Stomach (tissue), 8 donors: ENCODE measurements at regions not wholly inside any gene's neighbourhood (a gene's known extent, or its start where the extent isn't known, plus 50 kb on each side); places are given as distances from the start of the nearest gene placed in this dataset.

Experiments
- DNase-seq, 2 donors: peaks; one replicate each; pipeline versions ENCODE4 v3.0.0 to v3.0.0-alpha.2; 2013 to 2019
- H3K27ac ChIP-seq, 5 donors: fragments of 200-600 bp in 4 of 5; sonication (generic) in 4 of 5; one replicate each; pipeline ENCODE4 v1.5.1; 2013 to 2019; ENCODE audit warnings: mild to moderate bottlenecking in 1 of 5, moderate library complexity in 1 of 5
- H3K27me3 ChIP-seq, 3 donors: fragments of 200-600 bp; sonication (generic); one replicate each; pipeline ENCODE4 v1.5.1; 2017 to 2019; ENCODE audit warnings: mixed run types in 1 of 3
- H3K36me3 ChIP-seq, 4 donors: fragments of 200-600 bp; sonication (generic); 1 replicate in 3 of 4; 2 replicates in 1 of 4; pipeline ENCODE4 v1.5.1; 2016 to 2019
- H3K4me1 ChIP-seq, 4 donors: fragments of 200-600 bp; sonication (generic); one replicate each; pipeline ENCODE4 v1.5.1; 2016 to 2019
- H3K4me3 ChIP-seq, 4 donors: fragments of 200-600 bp; sonication (generic) in 3 of 4; one replicate each; pipeline ENCODE4 v1.5.1; 2016 to 2019; ENCODE audit warnings: mild to moderate bottlenecking in 1 of 4
- H3K9me3 ChIP-seq, 4 donors: fragments of 200-600 bp; sonication (generic); one replicate each; pipeline ENCODE4 v1.5.1; 2016 to 2019
- EP300 ChIP-seq: sonication (generic); formaldehyde crosslinking; IDR thresholded peaks from one replicate; pipeline ENCODE4 v1.6.1; 2017; ENCODE audit warnings: antibody characterized with exemption
- POLR2A ChIP-seq, 4 donors: fragments of 450-650 bp; IDR thresholded peaks; one replicate each; pipeline ENCODE4 v1.6.1; 2016; ENCODE audit warnings: antibody characterized with exemption in 4 of 4, control low read depth in 2 of 4, mild to moderate bottlenecking in 1 of 4, moderate library complexity in 1 of 4
- POLR2AphosphoS5 ChIP-seq, 3 donors: sonication (generic); formaldehyde crosslinking; IDR thresholded peaks; one replicate each; pipeline ENCODE4 v1.6.1; 2016; ENCODE audit warnings: antibody characterized with exemption in 3 of 3
- WGBS, 5 donors: extraction: QIAGEN DNeasy Blood & Tissue Kit in 3 of 5; methylation state at CpG; one replicate each; pipeline versions ENCODE4 v1.1.5 to v1.1.7; 2013 to 2018; 5-methylcytosine and 5-hydroxymethylcytosine counted together
- intact Hi-C: fragments of 100-400 bp; cut with DNase I; formaldehyde crosslinking; loops from one replicate; pipeline ENCODE4 v1.15.1; 2023; ENCODE audit warnings: low total_unique reads
- TF ChIP-seq, protein P1 (sequence below), 7 experiments: fragments of 450-650 bp in 4 of 7; fragments of 200-600 bp in 3 of 7; sonication (generic) in 3 of 7; IDR thresholded peaks; one replicate each; pipeline ENCODE4 v1.5.1; 2016 to 2019; ENCODE audit warnings: antibody characterized with exemption in 7 of 7, control low read depth in 2 of 7, mild to moderate bottlenecking in 1 of 7
- donor health status: healthy with polysubstance abuse.
- donor health status: Bipolar disorder and iron deficiency.
- donor health status: healthy.

DNA sequence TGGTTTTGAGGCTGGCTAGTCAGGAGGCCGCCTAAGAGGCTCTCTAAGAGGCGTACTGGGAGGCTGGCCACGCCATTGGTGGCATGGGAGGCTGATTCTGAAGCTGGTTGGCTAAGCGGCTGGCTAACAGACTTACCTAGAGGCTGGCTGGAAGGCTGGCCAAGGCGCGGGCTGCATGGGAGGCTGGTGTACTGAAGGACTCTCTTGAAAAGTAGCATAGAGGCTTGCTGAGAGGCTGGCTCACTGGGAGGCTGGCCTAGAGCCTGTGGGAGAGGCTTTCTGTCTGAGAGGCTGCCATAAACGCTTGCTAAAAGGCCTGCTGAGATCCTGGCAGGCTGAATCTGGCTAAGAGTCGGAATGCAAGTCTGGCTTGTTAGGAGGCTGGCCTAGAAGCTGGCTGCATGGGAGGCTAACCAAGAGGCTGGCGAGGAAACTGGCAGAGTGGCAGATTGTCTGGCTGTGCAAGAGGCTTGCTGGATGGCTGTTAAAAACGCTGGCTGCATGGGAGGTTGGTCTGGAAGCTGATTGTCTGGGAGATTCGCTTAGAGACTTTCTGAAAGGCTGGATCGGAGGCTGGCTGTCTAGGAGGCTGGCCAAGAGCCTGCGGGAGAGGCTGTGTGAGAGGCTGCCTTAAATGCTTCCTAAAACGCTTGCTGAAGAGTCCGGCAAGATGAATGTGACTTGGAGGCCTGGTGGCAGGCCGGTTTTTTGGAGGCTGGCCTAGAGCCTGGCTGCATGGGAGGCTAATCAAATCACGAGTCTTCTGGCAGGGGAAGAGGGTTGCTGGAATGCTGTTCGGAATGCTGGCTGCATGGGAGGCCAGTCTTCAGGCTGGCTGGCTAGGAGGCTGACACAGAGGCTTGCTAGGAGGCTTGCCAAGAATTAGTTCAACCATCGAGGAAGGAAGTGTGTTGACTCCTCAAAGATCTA lies 134.2 kb downstream of the OR13A1 start:
- Histone ChIP-seq H3K27ac (no peak overlapping the region), H3K27me3 (no peaks in the 10 kb centered on the region), H3K4me3 (no peak overlapping the region), H3K9me3 (no peaks in the 10 kb centered on the region), H3K4me1 (no peaks in the 10 kb centered on the region), H3K36me3 (no peaks in the 10 kb centered on the region)
- peak in 1 of 2 donors; percentile 31 for DNase-seq
- 69 to 87% (median 83%) methylated on average over 18 to 19 of the region's 19 CpGs for WGBS, 5 donors
- TF ChIP-seq, protein P1, sequence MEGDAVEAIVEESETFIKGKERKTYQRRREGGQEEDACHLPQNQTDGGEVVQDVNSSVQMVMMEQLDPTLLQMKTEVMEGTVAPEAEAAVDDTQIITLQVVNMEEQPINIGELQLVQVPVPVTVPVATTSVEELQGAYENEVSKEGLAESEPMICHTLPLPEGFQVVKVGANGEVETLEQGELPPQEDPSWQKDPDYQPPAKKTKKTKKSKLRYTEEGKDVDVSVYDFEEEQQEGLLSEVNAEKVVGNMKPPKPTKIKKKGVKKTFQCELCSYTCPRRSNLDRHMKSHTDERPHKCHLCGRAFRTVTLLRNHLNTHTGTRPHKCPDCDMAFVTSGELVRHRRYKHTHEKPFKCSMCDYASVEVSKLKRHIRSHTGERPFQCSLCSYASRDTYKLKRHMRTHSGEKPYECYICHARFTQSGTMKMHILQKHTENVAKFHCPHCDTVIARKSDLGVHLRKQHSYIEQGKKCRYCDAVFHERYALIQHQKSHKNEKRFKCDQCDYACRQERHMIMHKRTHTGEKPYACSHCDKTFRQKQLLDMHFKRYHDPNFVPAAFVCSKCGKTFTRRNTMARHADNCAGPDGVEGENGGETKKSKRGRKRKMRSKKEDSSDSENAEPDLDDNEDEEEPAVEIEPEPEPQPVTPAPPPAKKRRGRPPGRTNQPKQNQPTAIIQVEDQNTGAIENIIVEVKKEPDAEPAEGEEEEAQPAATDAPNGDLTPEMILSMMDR (IDR thresholded peaks at IDR 0.05) = no peak
- TF ChIP-seq POLR2AphosphoS5 (IDR thresholded peaks at IDR 0.05) = no peak
- intact Hi-C loops = no loop called here

- WGBS, 5 donors = 79 to 85% (median 83%) methylated on average over 4 of the region's 4 CpGs
- no peaks in the 10 kb centered on the region for H3K4me1 ChIP-seq
- H3K27me3 ChIP-seq = no peaks in the 10 kb centered on the region
- intact Hi-C loops = no loop called here
- TF ChIP-seq POLR2AphosphoS5 (IDR thresholded peaks at IDR 0.05) = no peak
- TF ChIP-seq, protein P1 (IDR thresholded peaks at IDR 0.05) = no peak
- no peak for TF ChIP-seq POLR2A (IDR thresholded peaks at IDR 0.05)
- TF ChIP-seq EP300 = no peak
- H3K9me3 ChIP-seq = no peaks in the 10 kb centered on the region
- H3K4me3 ChIP-seq = no peak overlapping the region
- no peak for DNase-seq
- H3K27ac ChIP-seq = no peak overlapping the region
- no peaks in the 10 kb centered on the region for H3K36me3 ChIP-seq
These were observed 132.2 kb downstream of the OR13A1 start for GRCh38 chr10:45183174-45183573.

- no peaks in the 10 kb centered on the region for H3K36me3 ChIP-seq
- 88 to 91% (median 89%) methylated on average over 27 to 28 of the region's 28 CpGs for WGBS, 5 donors
- no peaks in the 10 kb centered on the region for H3K9me3 ChIP-seq
- H3K4me3 ChIP-seq = no peak overlapping the region
- no peaks in the 10 kb centered on the region for H3K4me1 ChIP-seq
- peaks cover 0 to 23% (median 0%) of the 10 kb centered on the region in 3 donors for H3K27me3 ChIP-seq
- TF ChIP-seq POLR2AphosphoS5 (IDR thresholded peaks at IDR 0.05) (no peak), POLR2A (IDR thresholded peaks at IDR 0.05) (no peak), EP300 (no peak)
- TF ChIP-seq, protein P1 (IDR thresholded peaks at IDR 0.05) = no peak
- no peak for DNase-seq
- H3K27ac ChIP-seq = no peak overlapping the region
- intact Hi-C loops = no loop called here
These were observed 117.5 kb downstream of the OR13A1 start for GRCh38 chr10:45197816-45198485.

GRCh38 chr10:45198486-45199204 lies 116.8 kb downstream of the OR13A1 start:
- peak in 1 of 2 donors; percentile 12 for DNase-seq
- Histone ChIP-seq H3K4me1 (no peaks in the 10 kb centered on the region), H3K9me3 (no peaks in the 10 kb centered on the region), H3K27ac (no peak overlapping the region), H3K4me3 (no peak overlapping the region), H3K27me3 (peaks cover 0 to 24% (median 0%) of the 10 kb centered on the region in 3 donors), H3K36me3 (no peaks in the 10 kb centered on the region)
- WGBS, 5 donors = 56 to 75% (median 63%) methylated on average over 9 to 50 of the region's 50 CpGs
- TF ChIP-seq, protein P1 (IDR thresholded peaks at IDR 0.05) = no peak
- TF ChIP-seq POLR2AphosphoS5 (IDR thresholded peaks at IDR 0.05) (no peak), EP300 (no peak), POLR2A (IDR thresholded peaks at IDR 0.05) (no peak)
- intact Hi-C loops = no loop called here
